HG03575 (cell line): ENCODE measurements at regions not wholly inside any gene's neighbourhood (a gene's known extent, or its start where the extent isn't known, plus 50 kb on each side); places are given as distances from the start of the nearest gene placed in this dataset.

Experiments
- ATAC-seq: cut with Tn5 transposase; IDR thresholded peaks from one replicate; pipeline ENCODE4 v1.9.1; 2021; ENCODE audit not compliant: unreplicated experiment, insufficient number of reproducible peaks, low FRiP score; ENCODE audit errors: extremely low read depth

DNA sequence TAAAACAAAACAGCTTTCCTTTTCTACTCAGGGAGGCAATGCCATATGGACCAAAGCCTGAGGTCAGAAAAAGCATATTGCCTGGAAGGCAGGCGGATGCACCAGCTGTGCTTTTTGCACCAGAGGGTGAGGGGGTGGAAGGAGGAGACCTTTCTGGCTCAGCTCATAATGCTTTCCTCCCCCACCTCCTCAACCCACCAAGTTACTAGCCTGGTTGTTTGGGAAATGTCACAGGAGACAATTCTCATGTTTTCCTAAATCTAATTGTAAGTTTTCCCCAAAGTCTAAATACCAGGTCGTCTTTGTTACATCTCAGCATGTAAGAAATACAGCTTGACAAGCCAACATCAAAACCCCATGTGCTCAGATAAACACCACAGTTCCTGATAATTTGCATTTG lies 72.6 kb upstream of the DMRTA1 start:
- ATAC-seq = no peak

- no peak for ATAC-seq
Observed at GRCh38 chr9:22379272-22379671, 67.4 kb upstream of the DMRTA1 start.

DNA sequence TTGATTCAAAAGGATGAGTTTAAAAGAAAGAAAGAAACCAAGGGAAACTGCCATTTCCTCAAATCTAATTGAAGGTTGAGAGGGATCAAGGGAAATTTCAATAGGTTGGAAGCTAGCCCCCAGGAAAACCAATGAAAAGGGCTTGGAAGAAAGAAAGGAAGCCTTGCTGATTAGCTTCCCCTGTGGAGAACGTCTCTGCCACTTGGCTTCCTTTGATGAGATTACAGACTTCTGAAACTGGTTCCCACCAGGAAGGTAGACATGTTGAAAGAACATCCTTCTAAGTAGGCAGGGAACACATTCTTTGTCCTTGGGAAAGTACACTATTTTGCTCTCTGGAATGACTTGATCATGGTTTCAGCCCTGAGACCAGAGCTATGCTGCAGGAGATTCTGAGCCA lies 65.5 kb upstream of the DMRTA1 start:
- ATAC-seq = no peak

GRCh38 chr9:22382331-22382730 lies 64.3 kb upstream of the DMRTA1 start:
- ATAC-seq = no peak

GRCh38 chr9:22383718-22384117 lies 62.9 kb upstream of the DMRTA1 start:
- no peak for ATAC-seq

- no peak for ATAC-seq
Observed at GRCh38 chr9:22389271-22389670, 57.4 kb upstream of the DMRTA1 start.

- ATAC-seq = no peak
Observed at GRCh38 chr9:22392523-22392922, 54.1 kb upstream of the DMRTA1 start.

DNA sequence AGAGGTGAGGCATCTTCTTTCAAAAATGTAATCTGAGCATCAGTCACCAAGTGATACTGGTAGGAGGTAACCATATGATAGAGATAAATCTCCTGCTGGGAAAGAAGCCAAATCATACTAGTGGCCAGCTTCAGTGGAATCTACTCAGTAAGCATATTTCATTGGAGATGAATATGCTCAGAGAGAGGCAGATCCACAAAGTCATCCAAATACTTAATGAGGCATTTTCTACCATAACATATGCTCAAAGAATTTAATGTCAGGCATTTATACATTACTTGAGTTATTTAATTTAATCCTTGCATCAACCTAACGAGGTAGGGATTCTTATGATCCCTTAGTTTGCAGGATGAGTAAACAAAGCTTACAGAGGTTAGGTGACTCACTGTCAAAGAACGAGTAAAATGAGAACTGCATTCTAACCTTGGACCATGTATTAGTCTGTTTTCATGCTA lies 50.9 kb upstream of the DMRTA1 start:
- no peak for ATAC-seq
